SK-N-SH (cell line): ENCODE measurements at regions not wholly inside any gene's neighbourhood (a gene's known extent, or its start where the extent isn't known, plus 50 kb on each side); places are given as distances from the start of the nearest gene placed in this dataset.

Source experiments
- CTCF ChIP-seq: fragments of 200-600 bp; sonication (generic); IDR thresholded peaks from 2 replicates; pipeline ENCODE4 v1.6.1; 2017; ENCODE audit warnings: antibody characterized with exemption, mild to moderate bottlenecking, moderate library complexity
- EP300 ChIP-seq, 2 experiments: IDR thresholded peaks; 2 replicates each; pipeline versions ENCODE4 v1.4.0 to v1.6.1; 2012; ENCODE audit warnings: borderline replicate concordance in 1 of 2, low read depth in 1 of 2, low read length in 1 of 2
- MAX ChIP-seq: IDR thresholded peaks from 2 replicates; pipeline ENCODE4 v1.4.0; 2012; ENCODE audit warnings: low read depth
- RAD21 ChIP-seq: IDR thresholded peaks from 2 replicates; pipeline ENCODE4 v1.6.1; 2012; ENCODE audit warnings: mild to moderate bottlenecking, low read length
- TF ChIP-seq, protein P1 (sequence below): IDR thresholded peaks from 2 replicates; pipeline ENCODE4; 2012

DNA sequence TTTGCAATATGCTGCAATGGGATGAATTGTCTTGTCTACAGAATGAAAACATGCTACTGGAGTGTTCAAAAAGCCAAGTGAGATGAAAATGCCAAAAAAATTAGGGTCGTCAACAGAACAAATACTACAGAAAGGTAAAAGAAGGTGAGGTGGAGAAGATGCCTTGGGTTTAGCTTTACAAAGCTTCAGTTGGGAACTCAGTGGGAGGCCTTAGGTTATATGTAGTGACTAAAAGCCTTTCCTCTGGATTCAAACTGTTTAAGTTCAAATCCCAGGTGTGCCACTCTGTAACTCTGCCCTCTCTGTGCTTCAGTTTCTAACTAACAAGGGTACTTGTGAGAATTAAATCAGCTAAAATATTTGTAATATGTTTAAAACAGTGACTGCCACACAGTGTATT, 84.9 kb upstream of the PDE3A start:
- TF ChIP-seq CTCF, result no peak
- TF ChIP-seq, protein P1, sequence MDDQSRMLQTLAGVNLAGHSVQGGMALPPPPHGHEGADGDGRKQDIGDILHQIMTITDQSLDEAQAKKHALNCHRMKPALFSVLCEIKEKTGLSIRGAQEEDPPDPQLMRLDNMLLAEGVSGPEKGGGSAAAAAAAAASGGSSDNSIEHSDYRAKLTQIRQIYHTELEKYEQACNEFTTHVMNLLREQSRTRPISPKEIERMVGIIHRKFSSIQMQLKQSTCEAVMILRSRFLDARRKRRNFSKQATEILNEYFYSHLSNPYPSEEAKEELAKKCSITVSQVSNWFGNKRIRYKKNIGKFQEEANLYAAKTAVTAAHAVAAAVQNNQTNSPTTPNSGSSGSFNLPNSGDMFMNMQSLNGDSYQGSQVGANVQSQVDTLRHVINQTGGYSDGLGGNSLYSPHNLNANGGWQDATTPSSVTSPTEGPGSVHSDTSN, result no peak
- no peak for TF ChIP-seq MAX
- no peak for TF ChIP-seq EP300 (IDR thresholded peaks at IDR 0.05; ENCODE audit: borderline replicate concordance in 1 of 2, low read depth in 1 of 2, low read length in 1 of 2)
- no peak for TF ChIP-seq RAD21
